ENCODE measurements at regions not wholly inside any gene's neighbourhood (a gene's known extent, or its start where the extent isn't known, plus 50 kb on each side); places are given as distances from the start of the nearest gene placed in this dataset.

- no peak for DNase-seq
Observed at GRCh38 chr9:89748831-89749499, 144.2 kb downstream of the GADD45G start.

GRCh38 chr9:89749500-89750116 is 144.8 kb downstream of the GADD45G start:
- no peak for DNase-seq

- DNase-seq, result no peak
Observed at GRCh38 chr9:89750117-89750791, 145.4 kb downstream of the GADD45G start.

- DNase-seq, result no peak
Observed at GRCh38 chr9:89751079-89751825, 146.4 kb downstream of the GADD45G start.

- DNase-seq, result no peak
Observed at GRCh38 chr9:89752154-89752553, 147.3 kb downstream of the GADD45G start.

- DNase-seq, result no peak
Observed at GRCh38 chr9:89753472-89754055, 148.8 kb downstream of the GADD45G start.

- no peak for DNase-seq
Observed at GRCh38 chr9:89754193-89754592, 149.4 kb downstream of the GADD45G start.

- no peak for DNase-seq
Observed at GRCh38 chr9:89755821-89756220, 151.0 kb downstream of the GADD45G start.

- no peak for DNase-seq
Observed at GRCh38 chr9:89756891-89757537, 152.2 kb downstream of the GADD45G start.

- no peak for DNase-seq
Observed at GRCh38 chr9:89757776-89758528, 153.1 kb downstream of the GADD45G start.

- DNase-seq, result no peak
Observed at GRCh38 chr9:89759572-89759971, 154.8 kb downstream of the GADD45G start.

GRCh38 chr9:89760123-89760522 is 155.3 kb downstream of the GADD45G start:
- DNase-seq, result no peak

GRCh38 chr9:89764217-89764616 is 159.4 kb downstream of the GADD45G start:
- DNase-seq, result no peak

GRCh38 chr9:89765211-89765946 is 160.6 kb downstream of the GADD45G start:
- no peak for DNase-seq

GRCh38 chr9:89766991-89767390 is 162.2 kb downstream of the GADD45G start:
- DNase-seq, result no peak

GRCh38 chr9:89768051-89768450 is 163.2 kb downstream of the GADD45G start:
- no peak for DNase-seq

GRCh38 chr9:89768650-89769071 is 163.8 kb downstream of the GADD45G start:
- no peak for DNase-seq

- DNase-seq, result no peak
Observed at GRCh38 chr9:89770531-89771174, 165.8 kb downstream of the GADD45G start.

GRCh38 chr9:89771205-89771604 is 166.4 kb downstream of the GADD45G start:
- DNase-seq, result no peak

GRCh38 chr9:89773170-89773569 is 168.4 kb downstream of the GADD45G start:
- DNase-seq, result no peak
